Glutamatergic neuron (in vitro differentiated cells): ENCODE measurements at regions not wholly inside any gene's neighbourhood (a gene's known extent, or its start where the extent isn't known, plus 50 kb on each side); places are given as distances from the start of the nearest gene placed in this dataset.

Experiments used
- DNase-seq: peaks from one replicate; pipeline ENCODE4 v3.0.0; 2022
- H3K27ac Mint-ChIP-seq: one replicate; pipeline ENCODE4 v1.8.0; 2020; ENCODE audit warnings: mild to moderate bottlenecking, mixed read lengths, inconsistent platforms; ENCODE audit not compliant: unreplicated experiment
- H3K27me3 Mint-ChIP-seq: one replicate; pipeline ENCODE4 v1.8.0; 2020; ENCODE audit warnings: mild to moderate bottlenecking, moderate library complexity, mixed read lengths, inconsistent platforms; ENCODE audit not compliant: unreplicated experiment
- H3K36me3 Mint-ChIP-seq: one replicate; pipeline ENCODE4 v1.8.0; 2020; ENCODE audit warnings: mild to moderate bottlenecking, mixed read lengths, inconsistent platforms; ENCODE audit not compliant: unreplicated experiment
- H3K4me1 Mint-ChIP-seq: one replicate; pipeline ENCODE4 v1.8.0; 2020; ENCODE audit warnings: mild to moderate bottlenecking, low read depth, mixed read lengths, inconsistent platforms; ENCODE audit not compliant: unreplicated experiment
- H3K4me3 Mint-ChIP-seq: one replicate; pipeline ENCODE4 v1.8.0; 2020; ENCODE audit warnings: mild to moderate bottlenecking, mixed read lengths, inconsistent platforms; ENCODE audit not compliant: unreplicated experiment
- H3K9me3 Mint-ChIP-seq: one replicate; pipeline ENCODE4 v1.8.0; 2020; ENCODE audit warnings: mild to moderate bottlenecking, moderate library complexity, mixed read lengths, inconsistent platforms; ENCODE audit not compliant: unreplicated experiment
- CTCF ChIP-seq: fragments of 200-600 bp; sonication (generic); IDR thresholded peaks from one replicate; pipeline ENCODE4 v1.5.0; 2021; ENCODE audit not compliant: partially characterized antibody, unreplicated experiment

GRCh38 chr20:11783102-11783850, 134.4 kb upstream of the BTBD3 start:
- H3K27ac Mint-ChIP-seq = no peak overlapping the region
- no peaks in the 10 kb centered on the region for H3K36me3 Mint-ChIP-seq
- H3K4me3 Mint-ChIP-seq = no peak overlapping the region
- TF ChIP-seq CTCF = no peak
- peaks cover 2% of the 10 kb centered on the region for H3K4me1 Mint-ChIP-seq
- DNase-seq = no peak
- no peaks in the 10 kb centered on the region for H3K27me3 Mint-ChIP-seq
- H3K9me3 Mint-ChIP-seq = no peaks in the 10 kb centered on the region

- Mint-ChIP-seq H3K9me3 (no peaks in the 10 kb centered on the region), H3K27ac (no peak overlapping the region), H3K4me1 (peaks cover 2% of the 10 kb centered on the region), H3K4me3 (no peak overlapping the region), H3K27me3 (no peaks in the 10 kb centered on the region), H3K36me3 (no peaks in the 10 kb centered on the region)
- TF ChIP-seq CTCF = no peak
- DNase-seq = no peak
Observed at GRCh38 chr20:11785885-11786507, 131.7 kb upstream of the BTBD3 start.

GRCh38 chr20:11790046-11790445, 127.6 kb upstream of the BTBD3 start:
- no peak for DNase-seq
- Mint-ChIP-seq H3K27me3 (no peaks in the 10 kb centered on the region), H3K9me3 (no peaks in the 10 kb centered on the region), H3K36me3 (no peaks in the 10 kb centered on the region), H3K27ac (no peak overlapping the region), H3K4me1 (peaks cover 2% of the 10 kb centered on the region), H3K4me3 (no peak overlapping the region)
- TF ChIP-seq CTCF = no peak

- Mint-ChIP-seq H3K36me3 (no peaks in the 10 kb centered on the region), H3K27me3 (no peaks in the 10 kb centered on the region), H3K4me1 (peaks cover 2% of the 10 kb centered on the region), H3K9me3 (no peaks in the 10 kb centered on the region), H3K4me3 (no peak overlapping the region), H3K27ac (no peak overlapping the region)
- no peak for DNase-seq
- no peak for TF ChIP-seq CTCF
Observed at GRCh38 chr20:11791316-11791715, 126.4 kb upstream of the BTBD3 start.

GRCh38 chr20:11791835-11792567, 125.7 kb upstream of the BTBD3 start:
- no peak for TF ChIP-seq CTCF
- no peaks in the 10 kb centered on the region for H3K27me3 Mint-ChIP-seq
- no peaks in the 10 kb centered on the region for H3K4me1 Mint-ChIP-seq
- H3K27ac Mint-ChIP-seq = no peak overlapping the region
- DNase-seq = no peak
- no peaks in the 10 kb centered on the region for H3K36me3 Mint-ChIP-seq
- no peak overlapping the region for H3K4me3 Mint-ChIP-seq
- no peaks in the 10 kb centered on the region for H3K9me3 Mint-ChIP-seq
